H7 (cell line): ENCODE measurements at regions not wholly inside any gene's neighbourhood (a gene's known extent, or its start where the extent isn't known, plus 50 kb on each side); places are given as distances from the start of the nearest gene placed in this dataset.

Source experiments
- DNase-seq: peaks from one replicate; pipeline ENCODE4 v3.0.0; 2012
- H3K27me3 ChIP-seq: 2 replicates; pipeline ENCODE4 v1.6.0; 2011; ENCODE audit warnings: mild to moderate bottlenecking, low read length; ENCODE audit not compliant: control insufficient read depth, insufficient read depth
- H3K36me3 ChIP-seq: replicated peaks from 2 replicates; pipeline ENCODE4 v1.5.1; 2011; ENCODE audit warnings: low read length; ENCODE audit not compliant: control insufficient read depth, insufficient read depth
- H3K4me3 ChIP-seq: 2 replicates; pipeline ENCODE4 v1.5.1; 2011; ENCODE audit warnings: low read depth, mild to moderate bottlenecking, control low read depth, low read length, moderate library complexity; ENCODE audit not compliant: insufficient read depth

DNA sequence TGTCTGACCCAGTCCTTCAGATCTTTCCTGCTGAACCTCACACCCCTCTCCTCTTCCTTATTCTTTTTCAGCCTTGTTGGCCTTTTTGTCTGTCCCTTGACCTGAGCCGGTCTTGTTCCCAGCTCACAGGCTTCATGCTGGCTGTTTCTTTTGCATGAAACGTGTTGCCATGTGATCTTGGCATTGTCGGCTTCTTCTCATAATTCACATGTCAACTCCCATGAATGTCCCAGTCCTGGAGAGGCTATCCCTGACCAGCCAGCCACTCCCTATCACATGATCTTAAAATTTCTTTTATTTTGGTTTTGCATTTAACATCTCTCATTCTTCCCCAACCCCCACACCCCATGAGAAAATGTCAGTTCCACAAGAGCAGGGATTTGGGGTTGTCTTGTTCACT, 131.2 kb upstream of the TSHZ2 start:
- no peak for DNase-seq
- Histone ChIP-seq H3K36me3 (no peaks in the 10 kb centered on the region), H3K4me3 (no peak overlapping the region), H3K27me3 (no peaks in the 10 kb centered on the region)

DNA sequence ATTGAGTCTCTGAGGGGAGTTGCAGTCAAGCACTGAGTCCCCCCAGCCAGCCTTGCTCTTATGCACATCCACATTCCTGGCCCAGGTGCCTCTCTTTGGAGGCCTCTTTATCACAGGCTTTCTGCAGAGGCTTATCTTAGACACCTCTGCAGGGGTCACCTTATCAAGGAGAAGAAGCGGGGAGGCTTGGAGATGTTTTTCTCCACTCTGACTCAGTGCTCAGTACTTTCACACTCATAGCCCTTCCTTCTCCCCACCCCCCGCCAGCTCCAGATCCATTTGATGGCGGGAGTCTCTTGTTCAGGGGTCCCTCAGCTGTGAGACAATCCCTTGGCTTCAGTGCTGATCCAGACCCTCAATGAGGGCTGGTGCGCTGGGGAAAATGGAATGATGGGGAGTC, 132.1 kb upstream of the TSHZ2 start:
- H3K4me3 ChIP-seq, result no peak overlapping the region
- no peaks in the 10 kb centered on the region for H3K36me3 ChIP-seq
- no peaks in the 10 kb centered on the region for H3K27me3 ChIP-seq
- DNase-seq, result no peak

DNA sequence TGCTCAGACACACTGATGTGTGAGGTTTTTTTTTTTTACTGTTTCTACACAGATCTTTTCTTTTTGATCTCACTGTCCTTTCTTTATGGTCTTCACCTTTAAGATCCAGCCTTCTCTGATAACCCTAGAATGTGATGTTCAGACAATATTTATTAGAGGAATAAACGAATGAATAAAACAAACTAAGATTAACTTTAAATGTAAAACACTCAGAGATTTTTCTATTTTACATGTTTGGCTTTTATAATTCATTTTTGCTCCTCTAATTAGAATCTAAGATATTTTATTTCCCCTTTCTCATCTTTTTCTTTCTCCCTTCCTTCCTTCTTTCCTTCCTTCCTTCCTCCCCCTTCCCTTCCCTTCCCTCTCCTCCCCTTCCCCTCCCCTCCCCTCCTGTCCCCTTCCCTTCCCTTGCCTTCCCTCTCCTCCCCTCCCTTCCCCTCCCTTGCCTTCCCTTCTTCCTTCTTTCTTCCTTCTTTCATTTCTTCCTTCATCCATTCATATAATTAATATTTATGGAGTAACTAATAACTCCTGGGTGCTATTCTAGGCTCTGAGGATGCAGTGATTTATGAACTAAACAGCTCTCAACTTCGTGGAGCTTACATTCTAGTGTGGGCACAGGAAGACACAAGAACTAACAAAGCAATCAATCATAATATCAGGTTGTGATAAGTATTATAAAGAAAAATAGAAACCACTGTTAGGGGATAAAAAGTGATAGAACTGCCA, 133.5 kb upstream of the TSHZ2 start:
- H3K27me3 ChIP-seq, result no peaks in the 10 kb centered on the region
- no peak for DNase-seq
- H3K36me3 ChIP-seq, result no peaks in the 10 kb centered on the region
- H3K4me3 ChIP-seq, result no peak overlapping the region

DNA sequence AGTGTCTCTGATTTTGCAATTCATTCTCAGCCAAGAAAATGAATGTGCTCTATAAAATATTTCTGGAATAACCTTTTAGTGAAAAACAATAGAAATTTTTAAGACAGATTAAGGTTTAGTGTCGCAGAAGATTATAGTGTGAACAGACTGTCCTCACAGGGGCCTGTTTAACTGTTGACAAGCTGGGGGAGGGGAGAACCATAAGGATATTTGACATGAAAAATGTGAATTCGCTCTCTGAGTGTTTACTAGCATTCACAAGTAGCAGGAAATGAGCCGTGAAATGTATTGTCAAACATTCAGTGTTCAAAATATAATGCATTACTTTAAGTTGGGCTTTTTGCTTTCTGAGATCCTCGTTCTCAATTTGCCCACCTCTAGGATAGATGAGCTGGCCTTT, 134.8 kb upstream of the TSHZ2 start:
- Histone ChIP-seq H3K4me3 (no peak overlapping the region), H3K36me3 (no peaks in the 10 kb centered on the region), H3K27me3 (no peaks in the 10 kb centered on the region)
- no peak for DNase-seq

DNA sequence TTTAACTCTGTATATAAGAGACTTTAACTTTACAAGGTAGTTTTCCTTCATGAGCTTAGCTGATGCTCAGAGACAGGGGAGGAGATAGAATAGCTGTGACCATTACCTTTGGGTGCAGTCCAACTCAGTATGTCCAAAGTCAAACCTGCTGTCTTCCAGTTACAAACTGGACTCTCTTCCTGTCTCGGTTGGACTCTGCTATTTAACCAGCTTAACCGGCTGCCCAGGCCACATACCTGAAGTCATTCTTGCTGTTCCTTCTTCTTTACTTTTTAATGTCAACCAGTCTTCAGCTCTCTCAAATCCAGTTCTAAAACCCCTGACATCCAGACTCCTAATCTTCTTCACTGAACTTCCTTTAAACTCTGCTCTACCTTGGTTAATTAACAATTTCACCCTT, 138.3 kb upstream of the TSHZ2 start:
- DNase-seq, result no peak
- H3K4me3 ChIP-seq, result no peak overlapping the region
- H3K27me3 ChIP-seq, result no peaks in the 10 kb centered on the region
- no peaks in the 10 kb centered on the region for H3K36me3 ChIP-seq

DNA sequence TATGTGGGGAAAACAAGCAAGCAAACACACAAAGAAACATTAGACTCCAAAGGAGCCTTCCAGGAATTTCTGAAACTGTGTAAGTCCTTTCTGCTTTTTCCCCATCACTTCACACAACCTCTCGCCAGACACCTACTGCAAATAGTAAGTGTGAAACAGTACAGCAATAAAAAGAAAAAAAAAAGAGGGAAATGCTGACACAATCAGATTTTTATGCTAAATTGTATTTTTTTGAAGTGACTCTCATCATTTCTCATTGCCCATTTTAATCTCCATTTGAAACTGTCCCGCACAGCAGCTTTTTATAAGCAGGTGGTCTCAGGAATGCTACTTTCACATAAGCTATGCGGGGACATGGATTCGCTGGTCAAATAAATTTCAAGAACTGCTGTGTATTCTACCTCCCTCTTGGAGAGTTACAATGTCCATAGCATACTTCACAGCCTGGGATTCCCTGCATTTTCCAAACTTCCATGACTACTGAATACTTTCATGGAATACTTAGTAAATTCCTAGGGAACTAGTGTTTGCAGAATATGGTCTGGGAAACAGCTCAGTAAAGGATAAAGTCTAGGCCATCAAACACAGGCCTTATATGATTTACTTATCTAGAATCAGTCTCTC, 139.9 kb upstream of the TSHZ2 start:
- Histone ChIP-seq H3K4me3 (no peak overlapping the region), H3K36me3 (no peaks in the 10 kb centered on the region), H3K27me3 (no peaks in the 10 kb centered on the region)
- DNase-seq, result no peak

DNA sequence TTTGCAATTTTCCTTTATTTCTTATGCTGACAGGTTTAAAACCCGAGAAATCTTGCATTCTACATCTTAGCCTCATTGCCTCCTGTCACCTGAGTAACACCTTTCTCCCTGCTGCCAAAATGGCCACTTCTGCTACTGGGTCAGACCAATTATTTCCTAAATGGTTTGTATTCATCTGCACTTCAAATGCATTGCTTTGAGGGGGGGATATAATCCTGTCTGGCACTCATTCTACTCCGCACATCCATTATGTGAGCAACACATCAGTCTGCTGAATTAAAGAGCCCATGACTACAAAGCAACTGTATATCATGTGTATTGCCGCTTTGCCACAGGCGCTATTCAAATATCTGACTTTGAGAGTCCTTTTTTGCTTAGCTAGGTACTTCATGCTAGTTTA, 141.6 kb upstream of the TSHZ2 start:
- DNase-seq, result no peak

DNA sequence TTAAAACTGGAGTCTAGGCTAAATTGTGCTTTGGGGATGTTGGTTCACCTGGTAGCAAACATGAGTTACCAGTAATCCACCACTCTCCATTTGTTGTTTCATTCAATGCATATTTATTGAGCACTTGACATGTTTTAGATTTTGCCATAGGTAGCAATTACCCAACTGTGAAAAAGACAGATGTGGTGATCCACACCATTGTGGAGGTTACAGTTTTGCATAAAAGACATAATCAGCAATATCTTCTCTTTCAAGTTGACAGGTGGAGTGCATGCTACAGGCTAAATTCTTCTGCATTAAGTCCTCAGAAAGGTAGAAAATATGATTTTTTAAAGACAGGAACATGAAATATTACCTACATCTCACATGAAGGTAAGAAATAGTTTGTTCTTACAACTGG, 143.0 kb upstream of the TSHZ2 start:
- no peak for DNase-seq
- Histone ChIP-seq H3K4me3 (no peak overlapping the region), H3K27me3 (no peaks in the 10 kb centered on the region), H3K36me3 (no peaks in the 10 kb centered on the region)

More for the DNA sequence above, 141.6 kb upstream of the TSHZ2 start:
- Histone ChIP-seq H3K4me3 (no peak overlapping the region), H3K27me3 (no peaks in the 10 kb centered on the region), H3K36me3 (no peaks in the 10 kb centered on the region)

DNA sequence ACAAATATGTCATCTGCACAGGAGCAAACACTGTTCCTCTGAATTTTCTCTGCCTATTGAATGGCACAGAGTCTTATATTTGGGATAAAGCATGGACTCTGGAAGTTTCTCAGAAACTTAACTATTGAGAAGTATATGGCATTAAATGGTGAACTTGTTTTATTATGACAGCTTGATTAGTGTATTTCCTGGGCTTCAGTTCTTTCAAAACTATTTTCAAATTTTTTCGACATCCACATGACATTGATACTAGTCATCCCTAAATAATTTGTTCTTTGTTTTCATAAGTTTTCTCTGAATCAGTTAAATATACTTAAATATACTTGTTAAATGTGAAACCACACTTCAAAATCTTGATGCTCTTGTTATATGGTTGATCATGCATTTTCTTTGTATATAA, 144.0 kb upstream of the TSHZ2 start:
- DNase-seq, result no peak
- no peaks in the 10 kb centered on the region for H3K36me3 ChIP-seq
- H3K4me3 ChIP-seq, result no peak overlapping the region
- no peaks in the 10 kb centered on the region for H3K27me3 ChIP-seq

DNA sequence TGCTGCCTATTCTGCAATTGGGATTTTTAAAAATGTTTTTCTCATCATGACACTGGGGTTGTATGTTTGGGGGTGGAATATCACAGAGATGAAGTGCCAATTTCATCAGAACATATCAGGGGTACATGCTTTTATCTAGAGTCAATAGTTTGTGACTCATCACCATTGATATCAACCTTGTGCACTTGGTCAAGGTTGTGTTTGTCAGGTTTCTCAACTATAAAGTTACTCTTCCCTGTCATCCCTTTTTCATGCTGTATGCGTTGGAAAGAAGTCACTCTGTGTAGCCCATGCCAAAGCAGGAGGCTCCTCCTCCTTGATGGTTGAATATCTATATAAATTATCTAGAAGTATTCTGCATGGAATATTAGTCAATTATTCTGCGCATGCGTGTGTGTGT, 145.4 kb upstream of the TSHZ2 start:
- no peaks in the 10 kb centered on the region for H3K27me3 ChIP-seq
- H3K36me3 ChIP-seq, result no peaks in the 10 kb centered on the region
- DNase-seq, result no peak
- H3K4me3 ChIP-seq, result no peak overlapping the region

DNA sequence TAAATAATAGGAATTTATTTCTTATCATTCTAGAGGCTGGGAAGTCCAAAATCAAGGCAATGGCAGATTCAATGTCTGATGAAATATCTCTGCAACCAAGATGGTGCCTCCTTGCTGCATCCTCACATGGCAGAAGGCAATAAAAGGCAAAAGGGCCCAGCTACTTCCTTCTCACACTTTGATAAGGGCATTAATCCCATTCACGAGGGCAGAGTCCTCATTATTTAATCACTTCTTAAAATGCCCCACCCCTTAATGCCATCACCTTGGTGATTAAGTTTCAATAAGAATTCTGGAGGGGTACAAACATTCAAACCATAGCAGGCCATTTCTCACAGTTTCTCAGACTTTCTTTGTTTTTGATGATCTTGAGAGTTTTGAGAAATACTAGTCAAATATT, 145.8 kb upstream of the TSHZ2 start:
- Histone ChIP-seq H3K4me3 (no peak overlapping the region), H3K27me3 (no peaks in the 10 kb centered on the region), H3K36me3 (no peaks in the 10 kb centered on the region)
- no peak for DNase-seq

DNA sequence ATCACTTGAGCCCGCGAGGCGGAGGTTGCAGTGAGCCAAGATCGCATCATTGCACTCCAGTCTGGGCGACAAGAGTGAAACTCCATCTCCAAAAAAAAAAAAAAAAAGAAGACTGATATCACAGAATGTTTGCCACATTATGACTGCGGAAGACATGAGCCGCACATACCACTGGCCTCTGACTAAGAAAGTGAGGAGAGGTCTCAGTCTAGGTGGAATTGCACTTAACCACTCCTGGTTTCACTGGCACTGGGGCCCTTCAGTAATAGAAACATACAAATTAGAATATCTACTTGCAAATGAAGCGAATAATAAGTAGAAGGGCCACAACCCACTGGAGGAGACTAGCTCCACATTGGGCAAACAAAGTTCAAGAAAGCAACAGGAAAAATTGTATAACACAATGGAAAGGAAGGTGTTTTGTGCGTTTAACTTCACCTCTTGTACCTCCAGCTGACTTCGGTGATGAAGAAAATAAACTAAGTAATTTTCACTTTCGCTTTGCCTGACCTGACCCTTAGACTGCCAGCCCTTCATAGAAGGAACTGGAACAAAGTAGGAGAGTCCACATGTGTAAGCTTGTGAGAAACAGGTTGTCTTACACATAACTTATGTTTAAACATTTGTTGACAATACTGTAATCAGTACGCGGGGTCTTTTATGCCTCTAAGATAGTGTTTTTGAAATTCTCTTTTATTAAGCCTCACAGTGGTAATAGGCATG, 147.5 kb upstream of the TSHZ2 start:
- Histone ChIP-seq H3K4me3 (no peak overlapping the region), H3K36me3 (no peaks in the 10 kb centered on the region), H3K27me3 (no peaks in the 10 kb centered on the region)
- no peak for DNase-seq

DNA sequence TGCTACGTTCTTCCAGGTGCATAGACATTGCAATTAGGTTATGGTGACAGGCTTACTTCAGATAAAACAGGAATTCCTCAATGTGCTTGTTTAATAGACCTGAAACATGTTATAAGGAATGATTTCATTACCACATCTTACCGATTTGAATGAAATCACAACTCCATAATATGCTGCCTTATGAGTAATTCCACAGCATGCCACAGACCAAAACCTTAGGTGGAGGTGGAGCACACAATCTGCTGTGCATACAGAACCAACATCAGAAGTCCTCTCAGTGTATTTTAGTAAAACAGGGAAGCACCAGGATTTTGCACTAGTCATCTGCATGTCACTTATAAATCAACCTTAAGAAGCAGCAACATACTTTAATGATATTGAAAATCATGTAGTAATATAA, 148.9 kb upstream of the TSHZ2 start:
- DNase-seq, result no peak
- no peak overlapping the region for H3K4me3 ChIP-seq
- H3K36me3 ChIP-seq, result no peaks in the 10 kb centered on the region
- H3K27me3 ChIP-seq, result no peaks in the 10 kb centered on the region

DNA sequence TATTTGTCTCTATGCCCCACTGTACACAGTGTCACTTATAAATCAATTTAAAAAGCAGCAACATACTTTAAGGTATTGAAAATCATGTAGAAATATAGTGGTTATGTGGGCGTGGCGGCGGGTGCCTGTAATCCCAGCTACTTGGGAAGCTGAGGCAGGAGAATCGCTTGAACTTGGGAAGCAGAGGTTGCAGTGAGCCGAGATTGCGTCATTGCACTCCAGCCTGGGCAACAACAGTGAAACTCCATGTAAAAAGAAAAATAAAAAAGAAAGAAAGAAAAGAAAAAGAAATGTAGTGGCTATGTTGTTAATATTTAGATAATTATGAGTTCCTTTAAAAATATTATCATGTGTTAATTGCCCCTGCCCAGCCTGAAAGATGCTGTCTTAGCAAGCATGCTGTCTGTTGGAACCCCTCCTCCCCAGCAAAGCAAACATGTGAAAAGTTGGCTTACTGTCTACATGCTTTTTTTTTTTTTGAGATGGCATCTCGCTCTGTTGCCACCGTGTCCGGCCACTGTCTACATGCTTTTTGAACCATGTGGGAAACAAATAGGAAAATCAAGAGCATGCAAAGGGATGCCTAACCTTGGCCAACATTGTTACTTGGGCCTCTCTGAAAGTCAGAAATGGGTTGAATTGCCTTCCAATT, 151.4 kb upstream of the TSHZ2 start:
- no peaks in the 10 kb centered on the region for H3K36me3 ChIP-seq
- no peaks in the 10 kb centered on the region for H3K27me3 ChIP-seq
- no peak overlapping the region for H3K4me3 ChIP-seq
- no peak for DNase-seq

DNA sequence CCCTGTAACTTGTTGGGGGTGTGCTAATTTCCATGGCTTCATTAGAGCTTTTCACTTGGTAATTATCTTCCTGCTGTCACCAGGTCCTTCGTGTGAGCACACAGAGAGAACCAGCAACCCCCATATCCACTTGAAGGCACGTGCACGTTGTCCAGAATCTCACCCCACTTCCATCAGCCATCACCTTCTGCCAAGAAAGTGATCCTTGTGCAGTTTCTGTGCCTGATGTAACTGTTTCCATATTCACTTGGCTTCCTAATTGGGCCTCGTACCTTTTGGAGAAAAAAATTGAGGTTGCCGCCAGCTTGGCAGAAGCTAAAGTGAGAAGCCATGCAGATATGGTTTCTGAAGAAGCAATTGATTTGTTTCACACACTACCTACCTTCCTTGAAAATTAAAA, 153.7 kb upstream of the TSHZ2 start:
- Histone ChIP-seq H3K27me3 (no peaks in the 10 kb centered on the region), H3K4me3 (no peak overlapping the region), H3K36me3 (no peaks in the 10 kb centered on the region)
- no peak for DNase-seq
